ENCODE measurements at regions not wholly inside any gene's neighbourhood (a gene's known extent, or its start where the extent isn't known, plus 50 kb on each side); places are given as distances from the start of the nearest gene placed in this dataset.

GRCh38 chr6:145247692-145248419 is 487.5 kb downstream of the EPM2A start:
- no peaks in the 10 kb centered on the region for H3K9me2 ChIP-seq (replicated peaks; ENCODE audit: insufficient read depth, low read length)
- no peaks in the 10 kb centered on the region for H3K79me2 ChIP-seq (ENCODE audit: low read length)
- H3K4me3 ChIP-seq (ENCODE audit: low read length): no peak overlapping the region
- H3K9ac ChIP-seq (ENCODE audit: low read length): no peak overlapping the region
- no peak overlapping the region for H2AFZ ChIP-seq (ENCODE audit: low read length)
- no peak for DNase-seq
- H3K36me3 ChIP-seq (ENCODE audit: insufficient read depth, low read length): no peaks in the 10 kb centered on the region
- H3K27ac ChIP-seq (ENCODE audit: low read length): no peak overlapping the region
- H3K9me3 ChIP-seq (ENCODE audit: low read length): no peaks in the 10 kb centered on the region
- no peaks in the 10 kb centered on the region for H4K20me1 ChIP-seq (ENCODE audit: insufficient read depth, low read depth, low read length)
- H3K4me1 ChIP-seq (ENCODE audit: low read length): no peaks in the 10 kb centered on the region
- no peak overlapping the region for H3K4me2 ChIP-seq (ENCODE audit: low read depth, low read length, poor library complexity, severe bottlenecking)
- H3K27me3 ChIP-seq (ENCODE audit: low read length): no peaks in the 10 kb centered on the region

- Histone ChIP-seq H3K4me1 (ENCODE audit: low read length) (no peaks in the 10 kb centered on the region), H3K4me3 (ENCODE audit: low read length) (no peak overlapping the region), H3K9me3 (ENCODE audit: low read length) (no peaks in the 10 kb centered on the region), H3K27me3 (ENCODE audit: low read length) (no peaks in the 10 kb centered on the region), H3K4me2 (ENCODE audit: low read depth, low read length, poor library complexity, severe bottlenecking) (no peak overlapping the region), H4K20me1 (ENCODE audit: insufficient read depth, low read depth, low read length) (no peaks in the 10 kb centered on the region), H3K79me2 (ENCODE audit: low read length) (no peaks in the 10 kb centered on the region), H3K27ac (ENCODE audit: low read length) (no peak overlapping the region), H2AFZ (ENCODE audit: low read length) (no peak overlapping the region), H3K9me2 (replicated peaks; ENCODE audit: insufficient read depth, low read length) (no peaks in the 10 kb centered on the region), H3K9ac (ENCODE audit: low read length) (no peak overlapping the region), H3K36me3 (ENCODE audit: insufficient read depth, low read length) (no peaks in the 10 kb centered on the region)
- DNase-seq: no peak
These were observed 484.9 kb downstream of the EPM2A start for GRCh38 chr6:145250436-145250835.

- Histone ChIP-seq H4K20me1 (ENCODE audit: insufficient read depth, low read depth, low read length) (no peaks in the 10 kb centered on the region), H3K4me1 (ENCODE audit: low read length) (no peaks in the 10 kb centered on the region), H3K9ac (ENCODE audit: low read length) (no peak overlapping the region), H3K27ac (ENCODE audit: low read length) (no peak overlapping the region), H3K9me2 (replicated peaks; ENCODE audit: insufficient read depth, low read length) (no peaks in the 10 kb centered on the region), H3K4me3 (ENCODE audit: low read length) (no peak overlapping the region), H3K27me3 (ENCODE audit: low read length) (no peaks in the 10 kb centered on the region), H3K4me2 (ENCODE audit: low read depth, low read length, poor library complexity, severe bottlenecking) (no peak overlapping the region), H3K9me3 (ENCODE audit: low read length) (no peaks in the 10 kb centered on the region), H3K36me3 (ENCODE audit: insufficient read depth, low read length) (no peaks in the 10 kb centered on the region), H3K79me2 (ENCODE audit: low read length) (no peaks in the 10 kb centered on the region), H2AFZ (ENCODE audit: low read length) (no peak overlapping the region)
- DNase-seq: no peak
These were observed 482.6 kb downstream of the EPM2A start for GRCh38 chr6:145252737-145253136.

DNA sequence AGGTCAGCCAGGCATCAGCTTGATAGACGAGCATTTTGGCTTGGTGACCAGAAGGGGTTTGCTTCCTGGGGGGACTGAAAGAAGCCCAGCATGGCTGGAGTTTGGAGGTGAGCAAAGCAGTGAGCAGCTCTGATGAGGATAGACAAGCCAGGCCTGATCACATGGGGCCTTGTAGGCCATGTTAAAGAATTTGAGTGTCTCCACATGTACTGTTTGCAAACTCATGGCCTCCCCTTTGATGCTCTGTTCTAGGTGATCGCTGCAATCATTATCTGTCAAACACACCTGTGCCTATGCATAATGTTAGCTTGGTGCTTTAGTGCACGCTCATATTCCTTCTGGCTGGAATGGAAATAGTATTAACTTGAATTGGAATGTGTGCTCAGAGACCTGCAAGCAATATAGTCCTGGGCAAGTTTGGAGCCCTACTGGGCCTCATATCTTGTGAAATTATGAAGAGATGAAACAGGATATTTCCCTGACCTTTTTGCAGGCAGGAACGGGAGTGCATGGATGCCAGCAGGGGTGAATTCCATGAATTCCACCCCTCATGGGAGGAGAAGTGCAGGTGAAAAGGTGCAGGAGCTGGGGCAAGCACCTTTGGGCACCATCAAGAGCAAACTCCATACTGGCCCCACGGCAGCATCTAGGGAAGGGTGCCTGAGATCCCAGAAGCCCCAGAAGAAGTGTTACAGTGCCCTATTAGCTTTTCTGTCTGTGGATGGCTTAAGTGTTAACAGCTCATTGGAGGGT is 480.5 kb downstream of the EPM2A start:
- no peak overlapping the region for H2AFZ ChIP-seq (ENCODE audit: low read length)
- H3K9me3 ChIP-seq (ENCODE audit: low read length): no peaks in the 10 kb centered on the region
- H3K79me2 ChIP-seq (ENCODE audit: low read length): no peaks in the 10 kb centered on the region
- no peak overlapping the region for H3K4me2 ChIP-seq (ENCODE audit: low read depth, low read length, poor library complexity, severe bottlenecking)
- no peaks in the 10 kb centered on the region for H3K27me3 ChIP-seq (ENCODE audit: low read length)
- no peak overlapping the region for H3K27ac ChIP-seq (ENCODE audit: low read length)
- DNase-seq: no peak
- no peaks in the 10 kb centered on the region for H3K4me1 ChIP-seq (ENCODE audit: low read length)
- H3K36me3 ChIP-seq (ENCODE audit: insufficient read depth, low read length): no peaks in the 10 kb centered on the region
- no peaks in the 10 kb centered on the region for H3K9me2 ChIP-seq (replicated peaks; ENCODE audit: insufficient read depth, low read length)
- H4K20me1 ChIP-seq (ENCODE audit: insufficient read depth, low read depth, low read length): no peaks in the 10 kb centered on the region
- H3K9ac ChIP-seq (ENCODE audit: low read length): no peak overlapping the region
- H3K4me3 ChIP-seq (ENCODE audit: low read length): no peak overlapping the region

- peaks cover 3% of the 10 kb centered on the region; the same call in 1 of the 2 replicates for H3K27me3 ChIP-seq (ENCODE audit: low read length)
These were observed 477.6 kb downstream of the EPM2A start for GRCh38 chr6:145257704-145258103.

DNA sequence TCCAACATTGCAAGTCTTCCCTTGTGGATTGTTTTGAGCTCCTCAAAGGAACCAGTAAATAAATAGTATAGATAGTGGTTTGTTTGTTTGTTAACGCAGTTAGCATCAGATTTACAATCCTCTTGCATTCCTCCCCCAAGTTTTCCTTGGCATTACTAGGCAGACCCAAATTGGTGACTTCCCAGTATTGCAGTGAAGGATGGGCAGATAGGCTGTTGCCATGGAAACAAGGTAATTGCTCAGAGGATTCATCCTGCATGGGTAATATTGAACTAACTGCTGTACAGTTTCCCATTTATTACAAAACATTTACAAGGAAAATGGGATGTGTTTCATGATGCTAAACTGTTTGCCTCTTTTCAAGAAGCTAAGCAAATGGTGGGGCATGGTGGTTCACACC is 477.2 kb downstream of the EPM2A start:
- H2AFZ ChIP-seq (ENCODE audit: low read length): no peak overlapping the region
- no peak overlapping the region for H3K9ac ChIP-seq (ENCODE audit: low read length)
- H3K4me3 ChIP-seq (ENCODE audit: low read length): no peak overlapping the region
- no peaks in the 10 kb centered on the region for H3K36me3 ChIP-seq (ENCODE audit: insufficient read depth, low read length)
- no peaks in the 10 kb centered on the region for H3K9me2 ChIP-seq (replicated peaks; ENCODE audit: insufficient read depth, low read length)
- peaks cover 3% of the 10 kb centered on the region; the same call in 1 of the 2 replicates for H3K27me3 ChIP-seq (ENCODE audit: low read length)
- no peak for DNase-seq
- H3K27ac ChIP-seq (ENCODE audit: low read length): no peak overlapping the region
- no peaks in the 10 kb centered on the region for H3K79me2 ChIP-seq (ENCODE audit: low read length)
- no peaks in the 10 kb centered on the region for H3K9me3 ChIP-seq (ENCODE audit: low read length)
- H3K4me2 ChIP-seq (ENCODE audit: low read depth, low read length, poor library complexity, severe bottlenecking): no peak overlapping the region
- no peaks in the 10 kb centered on the region for H3K4me1 ChIP-seq (ENCODE audit: low read length)
- H4K20me1 ChIP-seq (ENCODE audit: insufficient read depth, low read depth, low read length): no peaks in the 10 kb centered on the region

More at GRCh38 chr6:145257704-145258103, 477.6 kb downstream of the EPM2A start:
- Histone ChIP-seq H3K9me2 (replicated peaks; ENCODE audit: insufficient read depth, low read length) (no peaks in the 10 kb centered on the region), H2AFZ (ENCODE audit: low read length) (no peak overlapping the region), H3K79me2 (ENCODE audit: low read length) (no peaks in the 10 kb centered on the region), H4K20me1 (ENCODE audit: insufficient read depth, low read depth, low read length) (no peaks in the 10 kb centered on the region), H3K27ac (ENCODE audit: low read length) (no peak overlapping the region), H3K4me1 (ENCODE audit: low read length) (no peaks in the 10 kb centered on the region), H3K4me2 (ENCODE audit: low read depth, low read length, poor library complexity, severe bottlenecking) (no peak overlapping the region), H3K4me3 (ENCODE audit: low read length) (no peak overlapping the region), H3K9me3 (ENCODE audit: low read length) (no peaks in the 10 kb centered on the region), H3K9ac (ENCODE audit: low read length) (no peak overlapping the region), H3K36me3 (ENCODE audit: insufficient read depth, low read length) (no peaks in the 10 kb centered on the region)
- no peak for DNase-seq

GRCh38 chr6:145260484-145261175 is 474.7 kb downstream of the EPM2A start:
- H3K9me3 ChIP-seq (ENCODE audit: low read length): no peaks in the 10 kb centered on the region
- DNase-seq: no peak
- no peak overlapping the region for H3K27ac ChIP-seq (ENCODE audit: low read length)
- H3K4me1 ChIP-seq (ENCODE audit: low read length): no peaks in the 10 kb centered on the region
- peaks cover 3% of the 10 kb centered on the region; the same call in 1 of the 2 replicates for H3K27me3 ChIP-seq (ENCODE audit: low read length)
- H3K4me3 ChIP-seq (ENCODE audit: low read length): no peak overlapping the region
- no peaks in the 10 kb centered on the region for H3K79me2 ChIP-seq (ENCODE audit: low read length)
- no peaks in the 10 kb centered on the region for H3K9me2 ChIP-seq (replicated peaks; ENCODE audit: insufficient read depth, low read length)
- H3K4me2 ChIP-seq (ENCODE audit: low read depth, low read length, poor library complexity, severe bottlenecking): no peak overlapping the region
- H2AFZ ChIP-seq (ENCODE audit: low read length): no peak overlapping the region
- no peaks in the 10 kb centered on the region for H3K36me3 ChIP-seq (ENCODE audit: insufficient read depth, low read length)
- no peak overlapping the region for H3K9ac ChIP-seq (ENCODE audit: low read length)
- H4K20me1 ChIP-seq (ENCODE audit: insufficient read depth, low read depth, low read length): no peaks in the 10 kb centered on the region

DNA sequence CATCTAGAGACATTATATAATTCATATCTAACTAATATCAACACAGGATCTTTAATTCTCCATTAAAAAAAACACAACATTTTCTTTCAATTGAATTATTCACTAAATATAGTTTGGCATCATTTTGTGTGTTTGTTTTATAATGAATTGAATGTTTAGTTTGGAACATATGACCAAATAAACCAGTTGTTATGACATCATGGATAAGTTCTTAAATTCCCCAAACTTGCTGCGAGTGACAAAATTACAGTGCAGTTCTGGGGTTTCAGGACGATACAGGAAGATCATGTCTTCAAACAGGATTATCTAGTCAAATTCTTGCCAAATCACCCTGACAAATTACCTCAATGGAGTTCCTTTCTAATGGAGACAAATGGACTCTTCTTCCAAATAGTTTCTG is 473.6 kb downstream of the EPM2A start:
- no peak overlapping the region for H3K4me3 ChIP-seq (ENCODE audit: low read length)
- DNase-seq: no peak
- no peaks in the 10 kb centered on the region for H3K9me3 ChIP-seq (ENCODE audit: low read length)
- H3K4me1 ChIP-seq (ENCODE audit: low read length): no peaks in the 10 kb centered on the region
- no peak overlapping the region for H2AFZ ChIP-seq (ENCODE audit: low read length)
- no peaks in the 10 kb centered on the region for H3K79me2 ChIP-seq (ENCODE audit: low read length)
- H3K9ac ChIP-seq (ENCODE audit: low read length): no peak overlapping the region
- no peaks in the 10 kb centered on the region for H4K20me1 ChIP-seq (ENCODE audit: insufficient read depth, low read depth, low read length)
- H3K9me2 ChIP-seq (replicated peaks; ENCODE audit: insufficient read depth, low read length): no peaks in the 10 kb centered on the region
- peaks cover 3% of the 10 kb centered on the region; the same call in 1 of the 2 replicates for H3K27me3 ChIP-seq (ENCODE audit: low read length)
- no peaks in the 10 kb centered on the region for H3K36me3 ChIP-seq (ENCODE audit: insufficient read depth, low read length)
- no peak overlapping the region for H3K4me2 ChIP-seq (ENCODE audit: low read depth, low read length, poor library complexity, severe bottlenecking)
- no peak overlapping the region for H3K27ac ChIP-seq (ENCODE audit: low read length)
